C4-2B (cell line): ENCODE measurements at regions not wholly inside any gene's neighbourhood (a gene's known extent, or its start where the extent isn't known, plus 50 kb on each side); places are given as distances from the start of the nearest gene placed in this dataset.

Experiments used
- CTCF ChIP-seq: fragments of 450-650 bp; conservative IDR thresholded peaks from 2 replicates; pipeline ENCODE4 v1.5.1; 2017; ENCODE audit warnings: mild to moderate bottlenecking
- ZFX ChIP-seq: fragments of 450-650 bp; IDR thresholded peaks from 2 replicates; pipeline ENCODE4 v1.6.1; 2017

- TF ChIP-seq CTCF (no peak), ZFX (no peak)
Measured at GRCh38 chr20:12893019-12893418, 115.8 kb upstream of the SPTLC3 start.
